Ramos (cell line): ENCODE measurements at regions not wholly inside any gene's neighbourhood (a gene's known extent, or its start where the extent isn't known, plus 50 kb on each side); places are given as distances from the start of the nearest gene placed in this dataset.
"Not testable (repeated sequence)": the region's sequence is repeated elsewhere in the genome, so short reads cannot be mapped to it uniquely, and the experiment has no call there.

Source experiments
- in situ Hi-C: fragments of 300-500 bp; cut with MboI; formaldehyde crosslinking; loops from one replicate; pipeline ENCODE4 v1.14.3; 2022; ENCODE audit warnings: low sequenced_read_pairs; ENCODE audit not compliant: unreplicated experiment

- in situ Hi-C loops, result no loop called here
These were observed 189.6 kb downstream of the TXNL1 start for GRCh38 chr18:56448751-56449150.

- in situ Hi-C loops, result no loop called here
These were observed 193.0 kb downstream of the TXNL1 start for GRCh38 chr18:56445422-56445821.

GRCh38 chr18:56444201-56444600 is 194.2 kb downstream of the TXNL1 start:
- in situ Hi-C loops, result no loop called here

- in situ Hi-C loops, result no loop called here
These were observed 195.1 kb downstream of the TXNL1 start for GRCh38 chr18:56443166-56443907.

- in situ Hi-C loops, result not testable (repeated sequence)
These were observed 199.9 kb downstream of the TXNL1 start for GRCh38 chr18:56438480-56438879.

- in situ Hi-C loops, result no loop called here
These were observed 201.7 kb downstream of the TXNL1 start for GRCh38 chr18:56436651-56437050.

- in situ Hi-C loops, result no loop called here
These were observed 204.5 kb downstream of the TXNL1 start for GRCh38 chr18:56433919-56434318.

- in situ Hi-C loops, result no loop called here
These were observed 206.8 kb downstream of the TXNL1 start for GRCh38 chr18:56431551-56431950.

GRCh38 chr18:56423626-56424025 is 214.8 kb downstream of the TXNL1 start:
- in situ Hi-C loops, result no loop called here

GRCh38 chr18:56421647-56422046 is 216.7 kb downstream of the TXNL1 start:
- in situ Hi-C loops, result no loop called here

- in situ Hi-C loops, result not testable (repeated sequence)
These were observed 217.5 kb downstream of the TXNL1 start for GRCh38 chr18:56420868-56421267.

- in situ Hi-C loops, result no loop called here
These were observed 224.0 kb downstream of the TXNL1 start for GRCh38 chr18:56414357-56414756.

GRCh38 chr18:56413862-56414261 is 224.5 kb downstream of the TXNL1 start:
- in situ Hi-C loops, result no loop called here

- in situ Hi-C loops, result no loop called here
These were observed 225.4 kb downstream of the TXNL1 start for GRCh38 chr18:56412951-56413350.

GRCh38 chr18:56409736-56410135 is 228.7 kb downstream of the TXNL1 start:
- in situ Hi-C loops, result no loop called here

- in situ Hi-C loops, result no loop called here
These were observed 230.7 kb downstream of the TXNL1 start for GRCh38 chr18:56407646-56408180.

GRCh38 chr18:56402872-56403516 is 235.4 kb downstream of the TXNL1 start:
- in situ Hi-C loops, result no loop called here

GRCh38 chr18:56393870-56394269 is 244.5 kb downstream of the TXNL1 start:
- in situ Hi-C loops, result no loop called here

- in situ Hi-C loops, result no loop called here
These were observed 246.3 kb downstream of the TXNL1 start for GRCh38 chr18:56391931-56392590.

- in situ Hi-C loops, result no loop called here
These were observed 247.8 kb downstream of the TXNL1 start for GRCh38 chr18:56390626-56391025.

- in situ Hi-C loops, result no loop called here
These were observed 249.2 kb downstream of the TXNL1 start for GRCh38 chr18:56389190-56389589.
